GM21825 (cell line): ENCODE measurements at regions not wholly inside any gene's neighbourhood (a gene's known extent, or its start where the extent isn't known, plus 50 kb on each side); places are given as distances from the start of the nearest gene placed in this dataset.
A peak's percentile ranks its signal among the peaks of the same experiment; 100 is the strongest.

Source experiments
- ATAC-seq: cut with Tn5 transposase; IDR thresholded peaks from one replicate; pipeline ENCODE4 v1.9.1; 2021; ENCODE audit warnings: mild to moderate bottlenecking, moderate library complexity; ENCODE audit not compliant: unreplicated experiment

DNA sequence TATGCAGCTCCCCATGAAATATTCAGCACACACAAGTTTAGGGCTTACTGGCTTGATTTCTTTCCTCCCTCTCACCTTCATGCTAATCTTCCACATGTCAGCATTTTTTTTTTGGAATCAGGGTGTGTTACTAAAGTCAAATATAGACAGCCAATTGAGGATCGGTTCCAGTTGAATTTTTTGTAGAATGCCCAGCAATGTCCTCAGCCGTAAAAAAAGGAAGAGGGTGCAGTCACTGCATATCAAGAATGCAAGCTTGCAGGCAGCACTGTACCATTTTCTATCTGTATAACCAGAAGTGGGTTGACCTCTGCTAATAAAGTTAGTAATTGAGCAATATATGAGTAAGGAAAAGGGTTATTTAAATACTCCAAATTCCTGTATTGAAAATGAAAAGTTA is 51.4 kb upstream of the CHMP2B start:
- ATAC-seq = no peak

DNA sequence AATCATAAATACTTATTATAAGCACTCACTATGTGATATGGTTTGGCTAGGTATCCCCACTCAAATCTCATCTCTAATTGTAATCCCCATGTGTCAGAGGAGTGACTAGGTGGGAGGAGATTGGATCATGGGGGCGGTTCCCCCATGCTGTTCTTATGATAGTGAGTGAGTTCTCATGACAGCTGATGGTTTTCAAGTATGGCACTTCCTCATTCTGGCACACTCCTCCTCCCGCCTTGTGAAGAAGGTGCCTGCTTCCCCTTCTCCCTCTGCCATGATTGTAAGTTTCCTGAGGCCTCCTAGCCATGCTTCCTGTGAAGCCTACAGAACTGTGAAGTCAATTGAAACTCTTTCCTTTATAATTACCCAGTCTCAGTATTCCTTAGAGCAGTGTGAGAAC is 53.3 kb upstream of the CHMP2B start:
- ATAC-seq = no peak

GRCh38 chr3:87173071-87173470 is 54.0 kb upstream of the CHMP2B start:
- ATAC-seq = no peak

DNA sequence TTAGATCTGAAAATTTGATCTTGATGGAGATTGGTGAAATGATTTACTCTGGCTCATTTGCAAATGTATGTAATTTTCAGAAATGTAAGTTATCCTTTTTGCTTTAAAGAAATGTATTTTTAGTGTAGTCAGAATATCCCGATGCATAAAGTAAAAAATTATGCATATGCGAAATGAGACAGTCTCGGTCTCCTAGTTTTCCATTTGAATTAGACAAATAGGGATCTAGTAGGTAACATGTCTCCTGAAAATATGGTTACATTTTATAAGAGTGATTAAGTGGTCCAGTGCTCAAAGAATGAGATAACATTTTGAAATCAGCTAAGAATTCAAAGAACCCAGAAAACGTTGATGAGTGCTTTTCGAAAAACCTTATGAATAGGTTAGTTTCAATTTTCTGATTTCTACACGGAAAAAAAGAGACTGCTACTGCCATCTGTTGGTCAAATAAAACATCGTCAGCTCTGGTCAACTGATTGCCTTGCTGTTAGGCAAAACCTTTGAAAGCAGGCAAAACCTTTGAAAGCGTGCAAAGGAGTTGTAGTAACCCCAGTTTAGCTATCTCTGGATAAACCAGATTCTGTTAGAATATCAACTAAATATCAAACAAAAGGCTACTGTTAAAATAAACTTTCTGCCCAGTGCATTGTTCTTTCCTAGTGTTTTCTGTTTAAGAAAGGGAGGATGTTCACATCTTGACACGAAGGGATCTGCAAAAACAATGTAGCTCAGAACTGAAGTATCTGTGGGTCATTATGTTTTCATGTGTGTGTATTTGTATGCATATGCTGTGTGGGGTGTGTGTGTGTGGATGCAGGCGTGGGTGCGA is 59.3 kb upstream of the CHMP2B start:
- ATAC-seq = peak; percentile 87

- ATAC-seq = no peak
Observed at GRCh38 chr3:87164245-87164644, 62.9 kb upstream of the CHMP2B start.

DNA sequence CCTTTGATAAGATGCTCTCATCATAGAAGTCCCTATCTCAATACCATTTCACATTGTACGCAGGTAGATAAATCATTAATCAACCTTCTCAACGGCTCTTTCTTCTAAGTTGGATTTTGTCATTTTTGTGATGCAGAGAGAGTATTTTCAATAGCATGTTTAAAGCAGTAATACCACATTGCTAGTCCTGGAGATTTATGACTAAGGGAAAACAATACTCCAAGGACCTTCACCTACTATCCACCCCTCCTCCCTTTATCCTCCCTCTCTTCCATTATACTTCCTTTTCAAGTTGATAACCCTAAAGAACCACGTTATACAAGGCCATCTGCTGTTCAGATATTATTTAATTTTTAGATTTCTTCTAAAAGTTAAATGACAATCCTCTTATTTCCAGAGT is 65.3 kb upstream of the CHMP2B start:
- no peak for ATAC-seq

DNA sequence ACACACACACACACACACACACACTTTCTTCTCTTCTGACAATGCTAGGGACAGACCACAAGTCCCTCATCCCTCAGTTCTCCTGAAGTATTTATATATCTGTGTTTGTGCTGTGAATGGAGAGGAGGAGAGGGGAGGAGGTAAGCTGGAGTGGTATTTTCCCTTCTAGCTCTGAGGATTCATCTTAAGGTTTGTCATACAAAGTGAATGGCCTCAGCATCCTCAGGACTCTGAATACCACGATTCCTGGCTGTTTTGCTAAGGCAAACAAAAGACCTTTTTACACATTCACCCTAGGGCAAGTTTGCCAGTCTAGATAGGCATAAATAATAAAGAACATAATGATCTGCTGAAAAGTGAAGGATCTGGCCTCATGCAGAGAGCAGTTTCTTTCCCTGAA is 65.7 kb upstream of the CHMP2B start:
- no peak for ATAC-seq

- no peak for ATAC-seq
Observed at GRCh38 chr3:87161013-87161412, 66.1 kb upstream of the CHMP2B start.

- ATAC-seq = no peak
Observed at GRCh38 chr3:87158823-87159222, 68.3 kb upstream of the CHMP2B start.

GRCh38 chr3:87148020-87148419 is 79.1 kb upstream of the CHMP2B start:
- ATAC-seq = no peak

GRCh38 chr3:87147562-87147961 is 79.5 kb upstream of the CHMP2B start:
- ATAC-seq = no peak

GRCh38 chr3:87145553-87145952 is 81.6 kb upstream of the CHMP2B start:
- ATAC-seq = peak; percentile 77

DNA sequence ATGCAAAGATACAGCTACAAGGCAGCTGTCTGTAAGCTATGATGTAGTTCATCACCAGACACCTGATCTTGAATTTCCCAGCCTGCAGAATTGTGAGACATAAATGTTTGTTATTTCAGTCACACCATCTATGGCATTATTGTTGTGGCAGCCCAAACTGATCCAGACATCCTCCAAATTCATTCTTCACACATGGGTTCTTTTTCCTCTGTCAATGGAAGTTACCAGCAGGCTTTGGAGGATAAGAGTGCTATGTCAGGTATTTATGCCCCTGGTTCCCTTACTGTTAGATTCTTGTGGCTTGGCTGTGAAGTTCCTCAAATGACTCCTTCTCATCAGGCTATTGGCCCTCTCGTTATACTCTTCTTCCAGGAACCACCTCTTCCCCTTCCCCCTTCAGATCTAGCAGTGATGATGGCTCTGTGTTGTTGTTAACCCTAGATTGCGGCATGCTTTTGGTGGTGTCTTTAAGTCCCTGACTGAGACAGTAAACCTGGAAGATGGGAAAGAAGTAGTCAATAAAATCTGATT is 91.0 kb upstream of the CHMP2B start:
- ATAC-seq = no peak

- ATAC-seq = no peak
Observed at GRCh38 chr3:87135412-87135811, 91.7 kb upstream of the CHMP2B start.

- ATAC-seq = no peak
Observed at GRCh38 chr3:87132801-87133200, 94.3 kb upstream of the CHMP2B start.

DNA sequence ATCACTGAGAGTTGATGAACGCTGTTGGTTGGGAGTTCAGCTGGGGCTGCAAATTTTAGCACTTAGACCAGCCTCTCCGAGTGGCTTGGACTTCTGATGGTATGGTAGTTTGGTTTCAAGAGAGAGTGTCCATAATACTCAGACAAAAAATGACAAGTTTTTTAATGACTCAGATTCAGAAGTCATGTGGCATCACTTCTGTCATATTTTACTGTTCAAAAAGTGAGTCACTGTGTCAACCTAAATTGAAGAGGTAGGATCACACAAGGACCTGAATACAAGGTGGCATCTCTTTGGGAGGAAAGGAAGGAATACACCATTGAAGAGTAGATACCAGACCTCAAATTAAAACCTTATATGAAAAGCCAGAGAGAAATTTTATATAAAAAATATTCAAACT is 99.1 kb upstream of the CHMP2B start:
- ATAC-seq = no peak

DNA sequence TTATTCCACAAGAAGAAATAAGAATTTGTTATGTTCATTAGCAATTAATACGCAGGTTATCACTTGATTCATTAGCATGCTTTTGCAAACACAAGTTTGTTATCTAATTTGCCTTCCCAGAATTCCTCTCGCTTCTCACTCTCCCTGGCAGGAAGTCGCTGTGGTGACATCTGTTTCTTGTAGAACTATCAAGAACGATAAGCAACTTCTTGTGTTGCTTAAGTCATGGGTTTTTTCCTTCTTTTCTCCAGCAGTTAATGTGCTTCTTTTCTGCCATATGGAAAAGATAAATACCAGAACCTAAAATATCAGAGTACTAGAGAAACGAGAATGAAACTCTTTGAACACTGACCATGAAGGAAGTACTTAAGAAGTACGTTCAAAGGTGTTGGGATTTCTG is 99.8 kb upstream of the CHMP2B start:
- ATAC-seq = no peak

- ATAC-seq = no peak
Observed at GRCh38 chr3:87126321-87126720, 100.8 kb upstream of the CHMP2B start.

- ATAC-seq = no peak
Observed at GRCh38 chr3:87125116-87125515, 102.0 kb upstream of the CHMP2B start.

DNA sequence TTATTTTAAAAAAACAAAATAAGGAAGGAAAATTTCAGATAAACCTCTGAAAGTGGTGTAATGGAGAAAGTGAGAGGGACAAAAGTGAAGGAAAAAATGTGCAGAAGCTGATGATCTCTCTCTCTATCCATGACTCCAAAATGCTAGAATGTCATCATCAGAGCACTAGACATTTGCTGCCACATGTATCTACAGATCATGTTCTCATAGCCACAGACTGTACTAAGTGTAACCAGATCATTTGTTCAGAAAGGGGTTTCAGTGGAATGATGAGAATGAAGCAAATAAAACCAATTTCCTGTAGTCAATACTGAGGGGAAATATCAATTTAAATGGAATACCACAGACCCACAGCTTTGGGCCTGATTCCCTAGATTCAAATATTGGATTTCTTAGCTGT is 104.3 kb upstream of the CHMP2B start:
- no peak for ATAC-seq

GRCh38 chr3:87121856-87122255 is 105.3 kb upstream of the CHMP2B start:
- ATAC-seq = no peak

GRCh38 chr3:87120881-87121280 is 106.2 kb upstream of the CHMP2B start:
- ATAC-seq = no peak

- no peak for ATAC-seq
Observed at GRCh38 chr3:87120236-87120635, 106.9 kb upstream of the CHMP2B start.
